Lung (tissue), 11 donors: ENCODE measurements at regions not wholly inside any gene's neighbourhood (a gene's known extent, or its start where the extent isn't known, plus 50 kb on each side); places are given as distances from the start of the nearest gene placed in this dataset.

Experiments used
- ATAC-seq: fragments of 200-7000 bp; cut with Tn5 transposase; one replicate; pipeline ENCODE4 v1.9.1; 2020; ENCODE audit warnings: moderate number of reproducible peaks; ENCODE audit not compliant: insufficient read depth, low FRiP score
- DNase-seq, 3 donors: peaks; one replicate each; pipeline ENCODE4 v3.0.0-alpha.2; 2013 to 2017
- H3K27ac ChIP-seq, 2 donors: one replicate each; pipeline ENCODE4 v1.5.1; 2013; ENCODE audit warnings: mild to moderate bottlenecking in 2 of 2, moderate library complexity in 2 of 2, control low read depth in 1 of 2, inconsistent platforms in 1 of 2, low read depth in 1 of 2, low read length in 1 of 2
- H3K27me3 ChIP-seq, 3 donors: one replicate each; pipeline ENCODE4 v1.5.1; 2013; ENCODE audit warnings: low read length in 2 of 3; ENCODE audit not compliant: control insufficient read depth in 3 of 3, insufficient read depth in 3 of 3
- H3K36me3 ChIP-seq, 4 donors: one replicate each; pipeline ENCODE4 v1.5.1; 2013; ENCODE audit warnings: low read length in 4 of 4, mild to moderate bottlenecking in 1 of 4, moderate library complexity in 1 of 4; ENCODE audit not compliant: control insufficient read depth in 4 of 4, insufficient read depth in 4 of 4
- H3K4me1 ChIP-seq, 5 donors: one replicate each; pipeline ENCODE4 v1.5.1; 2013; ENCODE audit warnings: low read length in 5 of 5, mild to moderate bottlenecking in 2 of 5, moderate library complexity in 1 of 5; ENCODE audit not compliant: control insufficient read depth in 5 of 5, insufficient read depth in 5 of 5
- H3K4me3 ChIP-seq: one replicate; pipeline ENCODE4 v1.5.1; 2013; ENCODE audit warnings: mild to moderate bottlenecking, control low read depth, moderate library complexity
- H3K9ac ChIP-seq, 2 donors: one replicate each; pipeline ENCODE4 v1.5.1; 2013; ENCODE audit warnings: low read length in 2 of 2, control low read depth in 1 of 2; ENCODE audit not compliant: insufficient read depth in 1 of 2
- H3K9me3 ChIP-seq, 4 donors: one replicate each; pipeline ENCODE4 v1.5.1; 2013; ENCODE audit warnings: low read length in 3 of 4, mild to moderate bottlenecking in 1 of 4, moderate library complexity in 1 of 4; ENCODE audit not compliant: control insufficient read depth in 4 of 4, insufficient read depth in 3 of 4
- WGBS, 2 donors: extraction: QIAGEN DNeasy Blood & Tissue Kit; methylation state at CpG; one replicate each; pipeline ENCODE4 v1.1.7; 2013; 5-methylcytosine and 5-hydroxymethylcytosine counted together
- TF ChIP-seq, protein P1 (sequence below): IDR thresholded peaks from 2 replicates; pipeline ENCODE4 v1.5.1; 2012; ENCODE audit warnings: mild to moderate bottlenecking; ENCODE audit errors: control extremely low read depth, extremely low read depth
- donor health status: control.
- donor health status: control.
- donor health status: Bipolar disorder and iron deficiency.
- donor health status: healthy.
- donor health status: DM: yes; HTN: yes; CAD: no.

DNA sequence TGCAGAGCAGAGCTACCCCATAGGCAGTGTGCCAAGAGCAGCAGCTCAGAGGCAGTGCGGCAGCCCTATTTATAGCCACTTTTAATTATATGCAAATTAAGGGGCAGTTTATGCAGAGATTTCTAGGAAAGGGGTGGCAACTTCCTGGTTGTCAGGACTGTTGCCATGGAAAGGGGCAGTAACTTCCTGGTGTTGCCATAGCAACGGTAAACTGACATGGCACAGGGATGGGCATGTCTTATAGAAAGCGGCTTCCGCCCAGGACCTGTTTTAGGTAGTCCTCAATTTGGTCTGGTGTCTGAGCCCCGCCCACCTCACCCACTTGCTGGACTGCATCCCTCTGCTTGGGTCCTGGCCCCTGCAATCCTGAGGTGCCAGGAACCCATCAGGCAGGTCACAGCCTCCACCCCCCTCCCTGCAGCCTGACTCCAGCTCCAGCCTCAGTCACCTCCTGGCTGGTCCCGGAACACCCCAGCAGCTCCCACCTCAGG is 115.8 kb downstream of the TMEM130 start:
- H3K9me3 ChIP-seq = no peaks in the 10 kb centered on the region
- no peaks in the 10 kb centered on the region for H3K27me3 ChIP-seq
- TF ChIP-seq, protein P1, sequence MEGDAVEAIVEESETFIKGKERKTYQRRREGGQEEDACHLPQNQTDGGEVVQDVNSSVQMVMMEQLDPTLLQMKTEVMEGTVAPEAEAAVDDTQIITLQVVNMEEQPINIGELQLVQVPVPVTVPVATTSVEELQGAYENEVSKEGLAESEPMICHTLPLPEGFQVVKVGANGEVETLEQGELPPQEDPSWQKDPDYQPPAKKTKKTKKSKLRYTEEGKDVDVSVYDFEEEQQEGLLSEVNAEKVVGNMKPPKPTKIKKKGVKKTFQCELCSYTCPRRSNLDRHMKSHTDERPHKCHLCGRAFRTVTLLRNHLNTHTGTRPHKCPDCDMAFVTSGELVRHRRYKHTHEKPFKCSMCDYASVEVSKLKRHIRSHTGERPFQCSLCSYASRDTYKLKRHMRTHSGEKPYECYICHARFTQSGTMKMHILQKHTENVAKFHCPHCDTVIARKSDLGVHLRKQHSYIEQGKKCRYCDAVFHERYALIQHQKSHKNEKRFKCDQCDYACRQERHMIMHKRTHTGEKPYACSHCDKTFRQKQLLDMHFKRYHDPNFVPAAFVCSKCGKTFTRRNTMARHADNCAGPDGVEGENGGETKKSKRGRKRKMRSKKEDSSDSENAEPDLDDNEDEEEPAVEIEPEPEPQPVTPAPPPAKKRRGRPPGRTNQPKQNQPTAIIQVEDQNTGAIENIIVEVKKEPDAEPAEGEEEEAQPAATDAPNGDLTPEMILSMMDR = no peak
- no peaks in the 10 kb centered on the region for H3K4me1 ChIP-seq
- H3K27ac ChIP-seq = no peak overlapping the region
- no peak for ATAC-seq
- peak in 2 of 3 donors; percentile 11 to 19 for DNase-seq
- no peak overlapping the region for H3K9ac ChIP-seq
- no peaks in the 10 kb centered on the region for H3K36me3 ChIP-seq
- WGBS, 2 donors = 78 to 82% methylated on average over 6 of the region's 6 CpGs
- H3K4me3 ChIP-seq = no peak overlapping the region

GRCh38 chr7:98755138-98755898 is 114.5 kb downstream of the TMEM130 start:
- H3K27ac ChIP-seq = no peak overlapping the region
- H3K4me3 ChIP-seq = no peak overlapping the region
- H3K9ac ChIP-seq = no peak overlapping the region
- H3K36me3 ChIP-seq = no peaks in the 10 kb centered on the region
- ATAC-seq (no peak), DNase-seq (no peak)
- TF ChIP-seq, protein P1 = no peak
- H3K9me3 ChIP-seq = no peaks in the 10 kb centered on the region
- H3K27me3 ChIP-seq = no peaks in the 10 kb centered on the region
- WGBS, 2 donors = 53 to 59% methylated on average over 10 of the region's 10 CpGs
- H3K4me1 ChIP-seq = no peaks in the 10 kb centered on the region

GRCh38 chr7:98758157-98758556 is 111.7 kb downstream of the TMEM130 start:
- Histone ChIP-seq H3K9ac (no peak overlapping the region), H3K4me1 (no peaks in the 10 kb centered on the region), H3K27ac (no peak overlapping the region), H3K27me3 (no peaks in the 10 kb centered on the region), H3K9me3 (no peaks in the 10 kb centered on the region), H3K36me3 (no peaks in the 10 kb centered on the region), H3K4me3 (no peak overlapping the region)
- DNase-seq = no peak
- TF ChIP-seq, protein P1 = no peak
- ATAC-seq = no peak
- 83 to 90% methylated on average over 5 of the region's 5 CpGs for WGBS, 2 donors

DNA sequence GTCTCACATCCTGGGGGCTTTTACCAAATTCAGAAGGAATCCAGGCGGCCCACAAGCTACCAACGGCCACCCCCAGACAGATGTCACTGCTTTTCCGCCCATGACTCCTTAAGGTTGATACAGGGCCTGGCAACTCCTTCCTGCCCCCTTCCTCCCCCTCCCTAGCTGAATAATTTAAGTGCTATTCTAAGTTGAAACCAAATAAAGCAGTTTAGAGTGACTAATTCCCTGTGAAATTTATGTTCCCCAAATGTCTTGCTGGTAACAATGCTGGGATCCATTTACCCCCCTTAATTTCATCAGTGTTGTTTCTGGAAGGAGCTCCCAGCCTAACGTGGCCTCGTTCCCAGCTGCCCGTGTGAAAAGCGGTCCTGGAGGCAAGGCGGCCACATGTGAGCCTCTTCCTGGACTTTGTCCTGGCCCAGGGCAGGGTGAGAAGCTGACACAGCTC is 109.6 kb downstream of the TMEM130 start:
- Histone ChIP-seq H3K4me3 (no peak overlapping the region), H3K27me3 (no peaks in the 10 kb centered on the region), H3K9me3 (peaks cover 0 to 2% (median 0%) of the 10 kb centered on the region in 4 donors), H3K36me3 (no peaks in the 10 kb centered on the region), H3K4me1 (no peaks in the 10 kb centered on the region), H3K27ac (no peak overlapping the region), H3K9ac (no peak overlapping the region)
- ATAC-seq (no peak), DNase-seq (no peak)
- WGBS, 2 donors = 71 to 75% methylated on average over 8 of the region's 8 CpGs
- TF ChIP-seq, protein P1 = no peak
